HG03342 (cell line): ENCODE measurements at regions not wholly inside any gene's neighbourhood (a gene's known extent, or its start where the extent isn't known, plus 50 kb on each side); places are given as distances from the start of the nearest gene placed in this dataset.

Source experiments
- ATAC-seq: cut with Tn5 transposase; IDR thresholded peaks from one replicate; pipeline ENCODE4 v1.9.1; 2021; ENCODE audit warnings: mild to moderate bottlenecking, moderate library complexity; ENCODE audit not compliant: unreplicated experiment

DNA sequence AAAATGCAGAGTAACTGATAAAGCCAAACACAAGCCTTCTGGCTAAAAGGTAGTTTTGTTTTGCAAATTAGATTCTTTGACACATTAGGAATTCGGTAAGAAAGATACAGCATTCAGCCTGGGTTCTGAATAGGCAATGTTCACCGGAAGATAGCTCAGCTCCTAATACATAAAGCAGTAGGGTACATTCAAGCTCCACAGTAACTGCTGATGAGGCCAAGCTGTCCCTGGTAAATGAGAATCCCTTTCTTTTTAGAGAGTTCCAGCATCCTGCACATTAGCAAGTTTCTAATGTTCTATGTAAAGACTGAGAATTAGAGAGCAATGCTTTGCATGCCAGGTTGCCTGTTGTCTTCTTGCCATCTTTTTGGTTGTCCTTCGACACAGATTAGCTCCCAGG, 316.3 kb upstream of the SLC14A2 start:
- no peak for ATAC-seq

DNA sequence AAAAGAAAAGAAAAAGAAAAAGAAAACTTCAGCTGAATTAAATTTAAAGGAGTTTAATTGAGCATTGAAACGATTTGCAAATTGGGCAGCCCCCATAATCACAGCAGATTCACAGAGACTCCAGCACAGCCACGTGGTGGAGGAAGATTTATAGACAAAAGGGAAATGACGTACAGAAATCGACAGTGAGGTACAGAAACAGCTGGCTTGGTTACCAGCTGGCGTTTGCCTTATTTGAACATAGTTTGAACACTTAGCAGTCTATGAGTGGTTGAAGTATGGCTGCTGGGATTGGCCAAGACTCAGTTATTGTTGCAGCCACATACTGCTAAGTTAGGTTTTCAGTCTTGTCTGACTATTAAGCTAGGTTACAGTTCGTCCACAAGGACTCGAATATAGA, 312.2 kb upstream of the SLC14A2 start:
- ATAC-seq = no peak

DNA sequence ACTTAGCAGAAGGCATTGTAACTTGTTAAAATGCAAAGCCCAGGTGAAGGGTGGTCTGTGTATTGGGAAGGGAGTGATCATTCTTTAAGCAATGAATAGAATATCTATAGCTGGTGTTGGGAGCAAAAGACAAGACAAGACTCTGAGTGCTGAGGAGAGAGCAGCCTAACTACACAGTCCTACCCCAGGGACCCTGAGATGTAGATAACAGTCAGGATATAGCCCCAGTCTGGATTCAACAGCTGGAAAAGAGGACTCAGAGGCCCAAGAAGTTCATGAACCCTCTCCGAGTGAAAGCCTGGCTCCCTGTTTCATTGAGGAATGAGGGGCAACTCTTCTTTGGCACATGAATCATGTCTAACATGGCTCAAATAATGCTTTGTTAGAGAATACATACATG, 310.7 kb upstream of the SLC14A2 start:
- ATAC-seq = no peak

DNA sequence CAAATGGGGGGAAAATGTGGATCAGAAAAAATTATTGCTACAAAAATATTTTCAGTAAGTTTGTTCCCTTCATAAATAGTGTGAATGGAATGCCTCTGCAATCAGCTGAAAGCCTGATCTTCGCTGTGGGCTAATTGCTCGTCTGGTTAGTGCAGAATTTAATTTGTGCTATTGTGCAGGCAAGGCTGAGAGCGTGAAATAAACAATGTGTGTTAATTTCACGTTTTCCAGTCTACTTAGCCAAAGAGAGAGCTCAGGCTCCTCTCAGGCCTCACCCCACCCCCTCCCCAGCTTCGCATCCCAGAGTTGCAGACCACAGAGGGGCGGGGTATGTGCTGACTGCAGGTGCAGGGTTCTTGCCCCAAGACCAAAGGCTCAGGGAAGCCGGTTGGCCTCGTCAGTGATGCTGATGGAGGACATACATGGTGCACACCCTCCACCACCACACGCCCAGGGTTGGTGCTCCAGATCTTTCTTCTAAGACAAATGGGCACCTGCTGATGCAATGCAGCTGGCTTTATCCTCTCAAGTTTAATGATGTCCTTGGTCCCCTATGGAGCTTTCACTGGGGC, 302.6 kb upstream of the SLC14A2 start:
- no peak for ATAC-seq

DNA sequence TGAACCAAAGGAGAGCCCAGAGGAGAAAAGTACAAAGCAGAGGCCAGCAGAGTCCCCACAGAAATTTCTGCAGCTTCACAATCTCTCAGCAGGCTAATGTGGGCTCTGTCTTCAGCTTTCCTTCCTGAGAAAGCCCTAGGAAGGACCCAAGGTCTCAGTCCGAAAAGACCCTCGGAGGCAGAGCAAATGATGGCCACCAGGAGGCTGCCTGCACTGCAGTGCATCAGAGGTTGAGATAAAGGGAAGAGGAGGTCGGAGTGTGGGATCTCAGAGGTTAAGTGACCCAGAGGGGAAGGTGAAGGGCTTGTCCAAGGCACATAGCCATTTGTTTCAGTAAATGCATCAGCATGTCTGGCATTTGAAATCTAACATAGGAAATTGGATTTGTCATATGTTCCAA, 299.1 kb upstream of the SLC14A2 start:
- no peak for ATAC-seq

DNA sequence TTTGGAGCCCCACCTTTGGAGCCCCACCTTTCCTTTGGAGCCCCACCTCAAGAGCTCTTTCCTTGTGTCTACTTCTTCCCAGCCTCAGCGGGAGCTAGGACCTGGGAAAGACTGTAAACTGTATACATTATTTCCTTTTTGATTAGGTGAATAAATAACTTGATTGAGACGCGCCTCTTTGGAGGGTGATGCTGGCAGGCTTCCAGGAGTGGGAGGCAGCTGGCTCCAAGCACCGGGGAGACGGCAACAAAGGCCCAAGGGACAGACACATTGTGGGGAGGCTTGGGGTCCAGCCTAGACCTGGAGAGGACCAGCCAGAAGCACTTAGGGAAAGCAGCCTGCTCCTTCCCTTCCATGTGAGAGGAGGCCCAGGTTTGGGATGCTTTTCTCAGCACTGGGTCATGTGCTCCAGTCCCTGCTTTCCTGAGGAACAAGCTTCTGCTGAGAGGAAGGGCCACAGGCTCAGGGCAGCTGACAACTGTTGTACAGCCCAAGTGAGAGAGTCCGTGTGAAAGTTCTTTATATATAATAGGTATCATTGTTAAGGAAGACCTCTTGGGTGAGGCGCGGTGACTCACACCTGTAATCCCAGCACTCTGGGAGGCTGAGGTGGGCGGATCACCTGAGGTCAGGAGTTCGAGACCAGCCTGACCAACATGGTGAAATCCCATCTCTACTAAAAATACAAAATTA, 297.2 kb upstream of the SLC14A2 start:
- ATAC-seq = no peak

DNA sequence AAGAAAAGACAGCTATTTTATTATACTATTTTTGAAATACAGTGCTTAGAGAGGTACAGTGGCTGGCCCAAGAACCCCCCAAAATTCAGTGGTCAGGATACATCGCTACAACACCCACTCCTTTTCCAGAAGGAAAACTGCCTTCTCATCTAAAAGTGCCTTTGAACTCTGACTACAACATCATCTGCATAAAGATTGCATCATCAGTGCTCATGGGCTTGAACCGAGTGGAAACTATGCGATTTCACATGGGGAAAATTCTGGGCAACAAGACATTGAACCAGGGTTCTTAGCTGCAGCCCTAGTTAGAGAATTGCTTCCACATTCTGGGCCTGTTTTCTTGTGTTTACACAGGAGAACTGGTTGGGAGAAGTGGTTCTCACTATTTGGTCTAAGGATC, 294.6 kb upstream of the SLC14A2 start:
- no peak for ATAC-seq

DNA sequence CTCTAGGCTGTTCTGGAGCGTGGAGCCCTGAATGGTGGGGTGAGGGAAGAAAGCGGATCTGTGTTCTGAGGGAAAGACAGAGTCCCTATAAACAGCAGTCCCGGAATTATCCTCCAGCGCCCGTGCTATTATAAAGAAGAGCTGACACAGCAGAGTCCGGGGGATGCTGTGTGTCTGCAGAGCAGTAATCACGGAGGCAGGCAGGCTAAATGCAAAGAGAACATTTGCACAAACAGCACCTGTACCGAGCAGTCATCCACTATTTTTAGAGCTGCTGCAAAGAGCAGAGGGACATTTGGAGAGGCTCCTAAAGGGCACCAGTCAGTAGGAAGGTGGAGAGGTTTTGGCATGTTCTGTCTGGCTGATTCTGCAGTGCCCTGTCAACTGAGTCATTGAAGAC, 293.8 kb upstream of the SLC14A2 start:
- ATAC-seq = no peak

DNA sequence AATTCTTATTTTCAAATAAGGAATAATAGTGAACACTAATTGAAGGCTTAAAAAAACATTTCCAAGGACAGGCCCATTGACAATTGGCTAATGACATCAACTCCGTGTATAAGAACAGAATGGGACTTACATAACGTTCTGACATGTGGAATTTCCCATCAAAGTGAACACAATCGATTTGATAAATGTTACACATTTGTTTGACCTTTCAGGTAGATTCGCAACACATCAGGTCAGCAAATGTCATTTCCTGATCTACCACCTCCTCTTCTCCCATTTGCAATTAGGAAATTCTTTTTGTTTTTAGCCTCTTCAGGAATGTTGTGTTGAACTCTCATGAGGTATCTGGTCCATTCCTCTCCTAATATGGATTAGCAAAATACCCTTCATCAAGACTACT, 292.9 kb upstream of the SLC14A2 start:
- no peak for ATAC-seq

DNA sequence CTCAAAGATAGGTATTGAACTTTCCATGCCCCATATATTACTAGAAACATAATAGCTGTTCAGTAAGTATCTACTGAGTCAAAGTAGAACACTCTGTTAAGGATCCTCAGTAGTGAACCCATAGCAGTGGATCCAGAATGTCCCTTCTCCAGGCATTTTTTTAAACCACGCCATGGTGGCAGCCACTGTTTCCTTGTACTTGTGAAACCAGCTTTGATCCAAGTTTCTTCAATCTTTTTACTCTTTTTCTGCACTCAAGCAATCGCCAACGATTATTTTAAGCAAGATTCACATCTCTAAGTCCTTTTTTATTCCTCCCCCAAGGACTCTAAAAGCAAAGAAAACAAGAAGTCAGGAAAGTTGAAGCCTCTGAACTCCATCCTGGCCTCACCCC, 291.2 kb upstream of the SLC14A2 start:
- ATAC-seq = no peak

DNA sequence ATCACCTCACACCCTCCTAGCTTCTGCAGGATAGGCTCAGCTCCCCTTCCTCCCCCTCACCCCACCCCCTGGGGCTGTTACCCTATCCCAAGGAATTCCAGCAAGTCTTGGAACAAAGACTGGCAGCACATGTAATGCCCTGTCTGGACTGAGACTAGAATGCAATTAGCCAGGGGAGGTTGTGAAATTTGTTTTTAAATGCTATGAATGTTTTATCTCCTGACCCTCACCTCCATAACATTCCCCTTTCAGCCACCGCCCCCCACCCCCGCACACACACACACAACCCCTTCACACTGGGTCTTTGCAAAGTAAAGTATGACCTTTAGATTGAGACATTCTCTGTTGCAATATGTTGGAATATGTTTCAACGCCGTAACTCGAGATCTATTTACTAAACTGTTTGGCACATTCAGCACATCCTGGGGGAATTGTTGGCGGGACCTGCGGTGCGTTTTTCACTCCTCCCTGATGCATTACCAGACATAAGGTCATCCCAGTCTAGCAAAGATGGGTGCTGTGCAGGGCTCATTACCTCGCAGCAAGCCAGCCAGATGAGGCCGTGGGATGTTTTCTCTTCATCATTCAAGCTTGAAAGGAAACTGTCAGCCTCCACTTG, 290.7 kb upstream of the SLC14A2 start:
- ATAC-seq = no peak

DNA sequence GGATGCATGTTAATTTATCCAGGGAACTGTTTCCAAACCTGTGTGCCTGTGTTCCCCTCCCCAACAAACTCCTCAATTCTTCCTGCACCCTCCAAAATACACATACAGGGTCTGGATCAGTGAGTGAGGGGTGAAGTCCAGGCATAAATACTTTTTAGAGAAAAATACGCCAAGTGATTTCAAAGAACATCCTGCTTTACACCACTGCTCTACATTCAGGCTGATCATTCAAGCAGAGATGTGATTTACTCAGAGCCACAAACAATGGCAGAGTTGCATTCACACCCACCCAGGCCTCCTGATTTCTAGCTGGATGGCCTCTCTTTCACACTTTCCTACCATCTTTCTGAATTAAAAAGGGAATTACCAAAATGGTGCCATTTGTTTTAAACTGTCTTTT, 289.5 kb upstream of the SLC14A2 start:
- ATAC-seq = no peak

DNA sequence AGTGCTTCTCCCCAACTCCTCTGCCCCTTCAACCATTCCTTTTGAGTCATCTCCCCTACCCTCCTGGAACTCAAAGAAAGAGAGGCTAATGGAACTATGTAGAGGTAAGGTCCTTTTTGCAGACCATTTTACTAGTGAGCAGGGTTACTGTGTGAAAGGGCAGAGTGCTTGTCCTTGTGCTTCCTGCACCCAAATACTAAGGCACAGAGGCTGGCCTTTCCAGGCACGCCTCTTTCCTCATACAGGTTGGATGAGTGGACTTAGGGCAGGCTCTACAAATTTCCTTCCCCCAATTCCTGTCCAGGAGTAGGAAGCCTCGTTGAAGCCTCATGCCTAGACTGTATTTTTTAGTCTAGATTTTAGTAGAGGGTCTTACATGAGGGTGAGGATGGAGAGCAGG, 288.8 kb upstream of the SLC14A2 start:
- ATAC-seq = no peak

DNA sequence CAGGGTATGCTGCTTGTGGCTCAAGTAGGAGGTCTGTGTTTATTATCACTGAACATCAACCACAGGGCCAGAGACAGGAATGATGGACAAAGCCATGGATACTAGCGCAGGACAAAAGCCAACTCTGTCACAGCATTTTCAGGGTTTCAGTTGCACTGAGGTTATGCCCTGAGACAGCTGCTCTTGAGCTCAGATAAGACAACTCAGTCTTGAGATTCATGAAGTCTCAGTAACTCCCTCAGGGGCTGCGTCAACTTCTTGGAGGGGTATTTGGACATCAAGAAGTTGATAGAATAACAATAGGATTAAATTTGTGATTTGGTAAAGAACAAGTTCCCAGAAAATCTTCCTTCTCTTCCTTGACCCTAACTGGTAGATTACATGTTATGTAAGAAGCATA, 287.0 kb upstream of the SLC14A2 start:
- no peak for ATAC-seq

DNA sequence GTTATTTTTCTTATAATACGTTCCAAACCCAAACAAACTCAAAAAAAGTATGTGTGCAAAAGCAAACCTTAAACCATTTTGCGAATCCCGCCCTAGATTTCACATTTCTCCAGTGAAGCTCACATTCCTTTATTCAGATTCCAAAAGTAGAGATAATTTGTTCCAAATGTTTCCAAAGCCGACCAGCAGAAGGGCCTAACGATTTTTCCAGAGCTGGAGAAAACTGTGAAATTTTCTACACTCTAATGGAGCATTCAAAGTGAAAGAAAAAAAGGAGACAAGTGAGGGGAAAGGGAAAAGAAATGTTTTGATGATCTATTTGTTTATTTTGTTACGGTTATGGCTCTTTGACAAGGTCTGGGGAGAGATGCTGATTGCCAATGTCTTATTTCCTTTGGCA, 286.5 kb upstream of the SLC14A2 start:
- ATAC-seq = no peak

DNA sequence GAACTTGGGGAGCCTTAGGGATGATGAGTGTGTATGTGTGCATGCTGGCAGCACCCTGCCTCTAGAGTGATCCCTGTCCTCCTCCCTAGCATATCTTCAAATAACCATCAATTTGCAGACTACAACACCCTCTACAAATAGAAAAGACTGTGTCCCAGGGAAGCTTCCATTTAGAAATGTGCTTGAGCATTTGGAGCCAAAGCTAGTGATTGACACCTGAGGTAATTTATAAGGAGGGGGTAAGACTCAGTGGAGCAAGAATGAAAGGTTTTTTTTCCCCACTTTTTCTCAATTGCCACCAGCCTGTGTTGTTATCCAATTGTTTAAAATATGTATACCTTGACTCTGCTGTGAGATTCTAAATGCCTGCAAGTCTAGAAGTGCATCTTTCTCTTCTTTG, 286.0 kb upstream of the SLC14A2 start:
- no peak for ATAC-seq

DNA sequence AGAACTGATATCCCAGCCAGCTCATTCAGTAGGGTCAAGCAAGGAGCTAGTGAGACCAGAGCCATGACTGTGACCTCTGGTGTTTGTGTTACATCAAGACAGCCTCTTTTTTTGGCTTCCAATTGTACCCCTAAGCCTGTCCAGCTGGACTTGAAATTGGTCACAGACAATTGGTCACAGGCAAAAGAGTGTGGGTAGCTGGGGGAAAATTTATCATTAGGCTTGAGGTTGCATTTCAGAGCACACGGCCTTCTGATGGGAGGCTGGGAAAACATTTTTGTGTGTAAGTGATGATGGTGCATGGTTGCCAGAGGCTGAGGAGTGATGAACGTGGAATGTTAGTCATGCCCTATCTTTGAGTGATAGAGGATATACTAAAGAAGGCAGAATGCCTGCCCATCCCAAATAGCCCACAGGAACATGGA, 285.1 kb upstream of the SLC14A2 start:
- no peak for ATAC-seq

DNA sequence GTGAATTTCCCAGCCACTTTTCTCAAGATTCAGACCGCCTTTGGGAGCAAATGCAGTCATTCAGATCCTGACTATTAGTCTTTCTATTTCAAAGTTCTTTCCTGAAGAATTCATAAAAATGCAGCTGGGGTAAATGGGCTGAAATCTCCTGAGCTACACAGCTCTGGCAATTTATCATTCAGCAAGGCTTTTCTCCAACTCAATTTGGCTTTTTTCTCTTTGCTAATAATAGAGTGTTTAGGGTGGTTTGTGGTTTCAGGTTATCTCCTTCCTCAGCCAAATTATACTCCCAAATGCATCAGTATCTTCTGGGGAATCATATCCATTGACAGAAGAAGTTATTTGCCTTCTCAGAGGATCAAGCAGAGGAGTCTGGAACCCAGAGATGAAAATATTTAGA, 282.4 kb upstream of the SLC14A2 start:
- no peak for ATAC-seq

DNA sequence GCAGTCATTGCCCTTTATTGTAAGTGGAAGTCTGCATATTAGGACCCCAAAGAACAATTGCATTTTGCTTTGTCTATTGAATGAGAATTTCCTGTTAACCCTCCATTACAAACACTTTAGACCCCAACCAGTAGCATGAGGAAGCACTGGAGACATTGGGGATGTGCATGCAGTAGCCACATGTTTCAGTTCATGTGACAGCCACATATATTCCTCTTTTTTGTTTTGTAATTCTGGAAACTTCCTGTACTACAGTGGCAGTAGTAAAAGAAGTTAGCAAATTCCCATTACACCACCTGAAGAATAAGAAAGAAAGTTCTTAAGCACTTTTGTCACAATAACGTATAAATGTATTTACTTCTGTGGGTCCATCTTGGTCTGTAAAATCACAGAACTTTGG, 281.1 kb upstream of the SLC14A2 start:
- no peak for ATAC-seq

DNA sequence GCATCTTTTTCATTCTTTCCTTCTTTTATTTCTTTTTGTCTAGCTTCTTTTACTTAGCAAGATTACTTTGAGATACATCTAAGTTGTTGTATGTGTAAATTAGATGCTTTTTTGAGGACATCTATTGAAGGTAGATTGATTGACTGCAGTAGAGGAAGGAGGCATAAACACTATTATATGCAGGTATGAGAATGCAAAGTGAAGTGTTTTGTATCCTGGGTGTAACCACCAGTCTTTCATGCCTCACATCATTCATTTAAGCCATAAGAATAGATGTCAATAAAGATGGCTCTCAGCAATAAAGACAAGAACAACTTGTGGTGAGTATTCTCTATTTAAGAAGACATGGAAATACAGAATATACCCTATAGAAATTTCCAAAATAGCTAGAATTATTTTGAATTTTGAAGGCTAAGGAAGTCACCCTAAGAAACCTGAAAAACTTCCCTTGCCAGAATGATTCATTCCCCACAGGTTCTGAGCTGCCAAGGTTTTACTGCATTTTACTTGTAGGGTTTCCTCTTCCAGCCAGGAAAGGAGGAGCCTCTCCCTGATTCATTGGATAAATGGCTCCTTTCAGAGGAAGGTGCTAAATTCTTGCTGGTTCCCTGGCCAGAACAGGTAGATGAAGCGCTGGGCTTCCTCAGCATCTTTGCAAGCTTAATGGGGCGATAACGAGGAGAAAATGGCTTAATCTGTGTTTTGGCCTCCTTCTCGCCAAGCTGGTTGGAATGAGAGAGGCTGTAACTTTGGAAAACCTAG, 279.8 kb upstream of the SLC14A2 start:
- ATAC-seq = no peak

DNA sequence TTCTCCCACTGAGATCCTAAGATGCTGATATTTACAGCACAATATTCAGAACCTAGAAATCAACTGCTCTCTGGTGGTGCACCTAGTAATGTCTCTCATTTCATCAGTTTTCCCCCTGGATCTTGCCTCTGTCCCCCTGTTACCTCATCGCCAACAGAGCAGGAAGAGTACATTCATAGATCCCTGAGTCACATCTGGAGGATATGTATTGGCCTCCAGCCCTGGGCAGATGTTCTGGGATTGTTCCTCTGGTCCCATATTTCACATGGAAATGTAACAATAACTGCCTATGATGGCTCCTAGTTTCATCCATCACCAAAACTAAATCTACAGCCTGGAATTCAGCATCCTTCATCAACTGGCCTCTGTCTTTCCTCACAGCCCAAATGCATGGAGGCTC, 278.8 kb upstream of the SLC14A2 start:
- no peak for ATAC-seq

DNA sequence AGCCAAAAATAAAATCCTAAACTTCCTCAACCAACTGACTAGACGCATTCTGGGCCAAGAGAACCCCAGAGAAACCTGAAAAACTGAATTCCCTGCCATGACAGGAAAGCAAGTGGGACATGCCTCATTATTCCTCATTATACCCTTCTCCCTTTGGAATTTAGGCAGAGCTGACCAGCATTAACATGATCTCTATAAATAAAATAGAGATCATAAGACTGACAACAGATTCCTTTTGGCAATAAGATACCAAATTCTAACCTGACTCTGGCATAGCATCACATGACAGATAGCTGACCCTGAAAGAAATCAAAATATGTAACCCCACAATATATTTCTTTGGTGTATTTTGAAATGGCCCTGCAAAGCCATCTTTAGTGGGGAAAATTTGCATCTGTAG, 277.8 kb upstream of the SLC14A2 start:
- no peak for ATAC-seq
